ENCODE measurements at regions not wholly inside any gene's neighbourhood (a gene's known extent, or its start where the extent isn't known, plus 50 kb on each side); places are given as distances from the start of the nearest gene placed in this dataset. TPM values are rescaled to one million over a fixed set of nuclear protein-coding genes. Genes with fewer than 3 reads are reported as not detected.

Small RNAs in the stretch of these regions (small RNA-seq; reads per million reads assigned to genes)
- gene RF00284 (ENCODE audit: insufficient read depth) = not detected
- not detected for gene RNA5SP371 (ENCODE audit: insufficient read depth)

Measured in H1 (cell line).